ENCODE measurements at regions not wholly inside any gene's neighbourhood (a gene's known extent, or its start where the extent isn't known, plus 50 kb on each side); places are given as distances from the start of the nearest gene placed in this dataset.

- TF ChIP-seq ZNF70 (CRISPR knock-in tag; IDR thresholded peaks at IDR 0.05) (no peak), TOX (CRISPR knock-in tag; IDR thresholded peaks at IDR 0.05; ENCODE audit: borderline replicate concordance) (no peak), ZFP30 (CRISPR knock-in tag; IDR thresholded peaks at IDR 0.05) (no peak)
These were observed 75.2 kb downstream of the COQ2 start (continued) for GRCh38 chr4:83209419-83209818.

GRCh38 chr4:83208371-83209365 is 75.9 kb downstream of the COQ2 start:
- no peak for ATAC-seq
- no peak for TF ChIP-seq ZNF70 (CRISPR knock-in tag; IDR thresholded peaks at IDR 0.05)
- TF ChIP-seq CSRNP3 (CRISPR knock-in tag; IDR thresholded peaks at IDR 0.05), result no peak
- TF ChIP-seq ZFP3 (CRISPR knock-in tag; IDR thresholded peaks at IDR 0.05), result no peak

DNA sequence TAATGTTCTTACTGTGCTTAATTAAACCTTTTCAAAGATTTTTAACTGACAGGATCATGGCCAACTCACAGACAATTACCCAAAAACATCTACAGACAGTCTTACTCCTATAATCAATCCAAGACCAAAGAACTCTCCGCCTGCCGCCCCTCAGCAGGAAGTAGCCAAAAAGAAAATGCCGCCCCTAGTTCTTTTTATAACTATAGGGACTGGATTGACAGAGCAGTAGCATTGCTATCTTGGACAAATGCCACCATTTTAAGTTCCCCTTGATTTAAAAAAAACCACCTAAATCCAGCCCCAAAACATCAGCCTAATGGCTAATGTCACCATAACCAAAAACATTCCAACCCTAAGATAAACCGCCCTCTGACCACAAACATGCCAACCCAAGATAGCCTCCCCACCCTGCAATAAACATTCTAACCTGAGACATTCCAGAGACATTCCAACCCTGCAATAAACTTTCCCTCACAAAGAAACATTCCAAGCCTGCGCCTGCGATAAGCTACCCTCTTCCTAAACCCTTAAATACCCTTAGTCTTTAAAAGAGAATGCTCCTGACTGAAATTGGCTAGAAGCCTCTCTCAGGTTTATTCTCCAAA is 77.0 kb downstream of the COQ2 start:
- peak; percentile 78 for ATAC-seq
- TF ChIP-seq, protein P1, sequence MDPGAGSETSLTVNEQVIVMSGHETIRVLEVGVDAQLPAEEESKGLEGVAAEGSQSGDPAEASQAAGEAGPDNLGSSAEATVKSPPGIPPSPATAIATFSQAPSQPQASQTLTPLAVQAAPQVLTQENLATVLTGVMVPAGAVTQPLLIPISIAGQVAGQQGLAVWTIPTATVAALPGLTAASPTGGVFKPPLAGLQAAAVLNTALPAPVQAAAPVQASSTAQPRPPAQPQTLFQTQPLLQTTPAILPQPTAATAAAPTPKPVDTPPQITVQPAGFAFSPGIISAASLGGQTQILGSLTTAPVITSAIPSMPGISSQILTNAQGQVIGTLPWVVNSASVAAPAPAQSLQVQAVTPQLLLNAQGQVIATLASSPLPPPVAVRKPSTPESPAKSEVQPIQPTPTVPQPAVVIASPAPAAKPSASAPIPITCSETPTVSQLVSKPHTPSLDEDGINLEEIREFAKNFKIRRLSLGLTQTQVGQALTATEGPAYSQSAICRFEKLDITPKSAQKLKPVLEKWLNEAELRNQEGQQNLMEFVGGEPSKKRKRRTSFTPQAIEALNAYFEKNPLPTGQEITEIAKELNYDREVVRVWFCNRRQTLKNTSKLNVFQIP (CRISPR knock-in tag; IDR thresholded peaks at IDR 0.05; ENCODE audit: borderline replicate concordance, low read depth), result no peak
- peak; percentile 31; the same call in 1 of the 2 replicates for TF ChIP-seq ISL1 (CRISPR knock-in tag; IDR thresholded peaks at IDR 0.05)

DNA sequence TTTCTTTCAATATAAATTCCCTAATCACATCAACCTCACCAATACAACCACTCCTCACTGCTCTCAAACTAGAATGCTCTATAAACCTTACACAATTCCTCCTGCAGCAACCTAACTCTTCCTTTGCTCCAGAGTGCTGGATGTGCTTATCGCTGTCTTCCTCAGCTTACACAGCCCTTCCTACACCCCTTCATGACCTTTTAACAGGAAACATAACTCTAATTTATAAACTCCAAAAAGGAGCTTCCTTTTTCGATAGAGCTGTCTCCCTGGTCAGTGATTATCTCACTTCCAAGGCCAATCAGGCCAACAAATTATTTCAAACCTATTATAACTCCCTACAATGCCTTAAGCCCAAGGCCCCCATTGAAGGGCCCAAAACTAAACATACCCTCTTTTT is 78.8 kb downstream of the COQ2 start:
- ATAC-seq, result no peak
- TF ChIP-seq ESRRG (CRISPR knock-in tag; IDR thresholded peaks at IDR 0.05) (no peak), ZNF565 (CRISPR knock-in tag; conservative IDR thresholded peaks at IDR 0.05; ENCODE audit: low read depth) (no peak), ISL1 (CRISPR knock-in tag; IDR thresholded peaks at IDR 0.05) (no peak), ARNTL (CRISPR knock-in tag; IDR thresholded peaks at IDR 0.05; ENCODE audit: borderline replicate concordance, low read depth) (no peak), CSRNP3 (CRISPR knock-in tag; IDR thresholded peaks at IDR 0.05) (no peak), ZFP30 (CRISPR knock-in tag; IDR thresholded peaks at IDR 0.05) (no peak), TOX (CRISPR knock-in tag; IDR thresholded peaks at IDR 0.05; ENCODE audit: borderline replicate concordance) (no peak)

GRCh38 chr4:83204731-83205130 is 79.9 kb downstream of the COQ2 start:
- no peak for ATAC-seq
- TF ChIP-seq ZC3H10 (CRISPR knock-in tag; IDR thresholded peaks at IDR 0.05) (no peak), ARNTL (CRISPR knock-in tag; IDR thresholded peaks at IDR 0.05; ENCODE audit: borderline replicate concordance, low read depth) (no peak), ESRRG (CRISPR knock-in tag; IDR thresholded peaks at IDR 0.05) (no peak), ZFP3 (CRISPR knock-in tag; IDR thresholded peaks at IDR 0.05) (no peak), PATZ1 (CRISPR knock-in tag; IDR thresholded peaks at IDR 0.05; ENCODE audit: borderline replicate concordance) (no peak), TCF4 (CRISPR knock-in tag; IDR thresholded peaks at IDR 0.05; ENCODE audit: borderline replicate concordance) (no peak), GLIS3 (CRISPR knock-in tag; IDR thresholded peaks at IDR 0.05) (no peak), ISL1 (CRISPR knock-in tag; IDR thresholded peaks at IDR 0.05) (no peak), CSDC2 (CRISPR knock-in tag; IDR thresholded peaks at IDR 0.05) (no peak), BACH2 (CRISPR knock-in tag; IDR thresholded peaks at IDR 0.05; ENCODE audit: borderline replicate concordance) (no peak), TOX (CRISPR knock-in tag; IDR thresholded peaks at IDR 0.05; ENCODE audit: borderline replicate concordance) (no peak), RARB (CRISPR knock-in tag; IDR thresholded peaks at IDR 0.05) (no peak), ZNF8 (CRISPR knock-in tag; IDR thresholded peaks at IDR 0.05) (no peak), ZFP30 (CRISPR knock-in tag; IDR thresholded peaks at IDR 0.05) (no peak), SNAI2 (CRISPR knock-in tag; IDR thresholded peaks at IDR 0.05) (no peak), ZNF565 (CRISPR knock-in tag; conservative IDR thresholded peaks at IDR 0.05; ENCODE audit: low read depth) (no peak)
- TF ChIP-seq, protein P2, sequence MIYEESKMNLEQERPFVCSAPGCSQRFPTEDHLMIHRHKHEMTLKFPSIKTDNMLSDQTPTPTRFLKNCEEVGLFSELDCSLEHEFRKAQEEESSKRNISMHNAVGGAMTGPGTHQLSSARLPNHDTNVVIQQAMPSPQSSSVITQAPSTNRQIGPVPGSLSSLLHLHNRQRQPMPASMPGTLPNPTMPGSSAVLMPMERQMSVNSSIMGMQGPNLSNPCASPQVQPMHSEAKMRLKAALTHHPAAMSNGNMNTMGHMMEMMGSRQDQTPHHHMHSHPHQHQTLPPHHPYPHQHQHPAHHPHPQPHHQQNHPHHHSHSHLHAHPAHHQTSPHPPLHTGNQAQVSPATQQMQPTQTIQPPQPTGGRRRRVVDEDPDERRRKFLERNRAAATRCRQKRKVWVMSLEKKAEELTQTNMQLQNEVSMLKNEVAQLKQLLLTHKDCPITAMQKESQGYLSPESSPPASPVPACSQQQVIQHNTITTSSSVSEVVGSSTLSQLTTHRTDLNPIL (CRISPR knock-in tag; IDR thresholded peaks at IDR 0.05; ENCODE audit: low read depth), result no peak
- TF ChIP-seq, protein P3, sequence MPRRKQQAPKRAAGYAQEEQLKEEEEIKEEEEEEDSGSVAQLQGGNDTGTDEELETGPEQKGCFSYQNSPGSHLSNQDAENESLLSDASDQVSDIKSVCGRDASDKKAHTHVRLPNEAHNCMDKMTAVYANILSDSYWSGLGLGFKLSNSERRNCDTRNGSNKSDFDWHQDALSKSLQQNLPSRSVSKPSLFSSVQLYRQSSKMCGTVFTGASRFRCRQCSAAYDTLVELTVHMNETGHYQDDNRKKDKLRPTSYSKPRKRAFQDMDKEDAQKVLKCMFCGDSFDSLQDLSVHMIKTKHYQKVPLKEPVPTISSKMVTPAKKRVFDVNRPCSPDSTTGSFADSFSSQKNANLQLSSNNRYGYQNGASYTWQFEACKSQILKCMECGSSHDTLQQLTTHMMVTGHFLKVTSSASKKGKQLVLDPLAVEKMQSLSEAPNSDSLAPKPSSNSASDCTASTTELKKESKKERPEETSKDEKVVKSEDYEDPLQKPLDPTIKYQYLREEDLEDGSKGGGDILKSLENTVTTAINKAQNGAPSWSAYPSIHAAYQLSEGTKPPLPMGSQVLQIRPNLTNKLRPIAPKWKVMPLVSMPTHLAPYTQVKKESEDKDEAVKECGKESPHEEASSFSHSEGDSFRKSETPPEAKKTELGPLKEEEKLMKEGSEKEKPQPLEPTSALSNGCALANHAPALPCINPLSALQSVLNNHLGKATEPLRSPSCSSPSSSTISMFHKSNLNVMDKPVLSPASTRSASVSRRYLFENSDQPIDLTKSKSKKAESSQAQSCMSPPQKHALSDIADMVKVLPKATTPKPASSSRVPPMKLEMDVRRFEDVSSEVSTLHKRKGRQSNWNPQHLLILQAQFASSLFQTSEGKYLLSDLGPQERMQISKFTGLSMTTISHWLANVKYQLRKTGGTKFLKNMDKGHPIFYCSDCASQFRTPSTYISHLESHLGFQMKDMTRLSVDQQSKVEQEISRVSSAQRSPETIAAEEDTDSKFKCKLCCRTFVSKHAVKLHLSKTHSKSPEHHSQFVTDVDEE (CRISPR knock-in tag; IDR thresholded peaks at IDR 0.05), result no peak
